GM12878 (cell line): ENCODE measurements at regions not wholly inside any gene's neighbourhood (a gene's known extent, or its start where the extent isn't known, plus 50 kb on each side); places are given as distances from the start of the nearest gene placed in this dataset.

Source experiments
- CBX5 ChIP-seq: sonication (generic); IDR thresholded peaks from 2 replicates; pipeline ENCODE4 v1.6.1; 2016; ENCODE audit warnings: low read depth, moderate library complexity, mild to moderate bottlenecking, inconsistent platforms
- CREM ChIP-seq: IDR thresholded peaks from 2 replicates; pipeline ENCODE4 v1.6.1; 2014; ENCODE audit warnings: antibody characterized with exemption, low read depth
- ETV6 ChIP-seq, 2 experiments: fragments of 450-650 bp in 1 of 2; IDR thresholded peaks in 1 of 2; conservative IDR thresholded peaks in 1 of 2; 2 replicates each; pipeline ENCODE4 v1.6.1; 2014; ENCODE audit warnings: antibody characterized with exemption in 1 of 2, borderline replicate concordance in 1 of 2, low read depth in 1 of 2, mild to moderate bottlenecking in 1 of 2, moderate library complexity in 1 of 2
- EZH2 ChIP-seq: IDR thresholded peaks from 2 replicates; pipeline ENCODE4 v1.6.1; 2012; ENCODE audit warnings: low read depth, mild to moderate bottlenecking, control low read depth, inconsistent platforms, low read length, borderline replicate concordance; ENCODE audit not compliant: control insufficient read depth
- HCFC1 ChIP-seq: fragments of 150-350 bp; IDR thresholded peaks from 2 replicates; pipeline ENCODE4 v1.6.1; 2014; ENCODE audit warnings: low read length
- RAD21 ChIP-seq: IDR thresholded peaks from 2 replicates; pipeline ENCODE4 v1.6.1; 2011; ENCODE audit warnings: mild to moderate bottlenecking, low read depth, low read length, moderate library complexity; ENCODE audit not compliant: insufficient read depth
- TF ChIP-seq, protein P1 (sequence below): IDR thresholded peaks from 2 replicates; pipeline ENCODE4 v1.6.1; 2011; ENCODE audit warnings: low read depth, low read length, improper control_type of control experiment, borderline replicate concordance

DNA sequence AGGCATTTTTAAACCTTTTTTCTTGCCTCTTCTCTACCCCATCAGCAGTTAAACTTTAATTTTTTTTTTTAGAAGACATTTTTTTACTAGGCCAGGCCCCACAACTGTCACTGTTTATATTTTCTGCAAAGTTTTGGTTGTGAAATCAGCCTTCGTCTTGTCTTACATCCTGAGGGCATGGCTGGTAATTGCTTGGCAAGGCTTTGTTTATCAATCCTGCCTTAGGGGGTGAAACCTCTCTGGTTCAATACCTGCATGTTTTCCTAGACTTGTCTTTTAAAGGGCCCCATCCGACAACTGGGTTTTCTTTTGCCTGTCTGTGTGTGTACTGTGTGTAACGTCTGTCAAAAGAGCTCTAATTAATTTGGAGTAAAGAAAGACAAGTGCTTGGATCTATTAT lies 330.0 kb upstream of the CWC22 start:
- TF ChIP-seq, protein P1, sequence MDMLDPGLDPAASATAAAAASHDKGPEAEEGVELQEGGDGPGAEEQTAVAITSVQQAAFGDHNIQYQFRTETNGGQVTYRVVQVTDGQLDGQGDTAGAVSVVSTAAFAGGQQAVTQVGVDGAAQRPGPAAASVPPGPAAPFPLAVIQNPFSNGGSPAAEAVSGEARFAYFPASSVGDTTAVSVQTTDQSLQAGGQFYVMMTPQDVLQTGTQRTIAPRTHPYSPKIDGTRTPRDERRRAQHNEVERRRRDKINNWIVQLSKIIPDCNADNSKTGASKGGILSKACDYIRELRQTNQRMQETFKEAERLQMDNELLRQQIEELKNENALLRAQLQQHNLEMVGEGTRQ: no peak
- TF ChIP-seq ETV6 (conservative IDR thresholded peaks at IDR 0.05 in 1 of 2, IDR thresholded peaks at IDR 0.05 in 1 of 2; ENCODE audit: borderline replicate concordance in 1 of 2, low read depth in 1 of 2) (no peak), RAD21 (no peak), CREM (no peak), EZH2 (no peak), HCFC1 (no peak), CBX5 (no peak)
